Umbilical cord (tissue), 1 donor: ENCODE measurements at regions not wholly inside any gene's neighbourhood (a gene's known extent, or its start where the extent isn't known, plus 50 kb on each side); places are given as distances from the start of the nearest gene placed in this dataset.
"Not testable (repeated sequence)": the region's sequence is repeated elsewhere in the genome, so short reads cannot be mapped to it uniquely, and the experiment has no call there.

Experiments
- DNase-seq: peaks from one replicate; pipeline ENCODE4 v3.0.0-alpha.2; 2015; ENCODE audit warnings: low spot score

- DNase-seq, result no peak
Observed at GRCh38 chr14:83974647-83975163, 1555.2 kb upstream of the FLRT2 start.

GRCh38 chr14:83975435-83975834 lies 1554.5 kb upstream of the FLRT2 start:
- no peak for DNase-seq

- DNase-seq, result peak; percentile 97
Observed at GRCh38 chr14:83975841-83976770, 1553.8 kb upstream of the FLRT2 start.

- DNase-seq, result no peak
Observed at GRCh38 chr14:83977583-83977982, 1552.4 kb upstream of the FLRT2 start.

- not testable (repeated sequence) for DNase-seq
Observed at GRCh38 chr14:83981676-83982258, 1548.2 kb upstream of the FLRT2 start.

GRCh38 chr14:83988275-83988674 lies 1541.7 kb upstream of the FLRT2 start:
- DNase-seq, result no peak

GRCh38 chr14:83991666-83992065 lies 1538.3 kb upstream of the FLRT2 start:
- no peak for DNase-seq

- DNase-seq, result no peak
Observed at GRCh38 chr14:83992857-83993256, 1537.1 kb upstream of the FLRT2 start.

GRCh38 chr14:83993545-83993944 lies 1536.4 kb upstream of the FLRT2 start:
- no peak for DNase-seq

- no peak for DNase-seq
Observed at GRCh38 chr14:83994020-83994419, 1535.9 kb upstream of the FLRT2 start.

GRCh38 chr14:84001023-84001422 lies 1528.9 kb upstream of the FLRT2 start:
- no peak for DNase-seq

- no peak for DNase-seq
Observed at GRCh38 chr14:84003346-84003745, 1526.6 kb upstream of the FLRT2 start.

GRCh38 chr14:84006643-84007155 lies 1523.2 kb upstream of the FLRT2 start:
- no peak for DNase-seq

GRCh38 chr14:84013424-84013823 lies 1516.5 kb upstream of the FLRT2 start:
- no peak for DNase-seq

GRCh38 chr14:84017495-84017894 lies 1512.4 kb upstream of the FLRT2 start:
- DNase-seq, result no peak

- DNase-seq, result no peak
Observed at GRCh38 chr14:84021433-84021832, 1508.5 kb upstream of the FLRT2 start.

GRCh38 chr14:84024231-84024820 lies 1505.6 kb upstream of the FLRT2 start:
- DNase-seq, result no peak

- DNase-seq, result no peak
Observed at GRCh38 chr14:84025106-84026012, 1504.6 kb upstream of the FLRT2 start.

- DNase-seq, result peak; percentile 70
Observed at GRCh38 chr14:84027351-84027750, 1502.6 kb upstream of the FLRT2 start.

- DNase-seq, result no peak
Observed at GRCh38 chr14:84028080-84028604, 1501.8 kb upstream of the FLRT2 start.

GRCh38 chr14:84029246-84029645 lies 1500.7 kb upstream of the FLRT2 start:
- no peak for DNase-seq
